Nephron progenitor cell (in vitro differentiated cells): ENCODE measurements at regions not wholly inside any gene's neighbourhood (a gene's known extent, or its start where the extent isn't known, plus 50 kb on each side); places are given as distances from the start of the nearest gene placed in this dataset.
A peak's percentile ranks its signal among the peaks of the same experiment; 100 is the strongest.

Experiments used
- DNase-seq: peaks from one replicate; pipeline ENCODE4 v3.0.0; 2021
- H3K27ac Mint-ChIP-seq: 2 replicates; pipeline ENCODE4 v1.8.0; 2021; ENCODE audit warnings: mild to moderate bottlenecking, moderate library complexity, mixed read lengths
- H3K27me3 Mint-ChIP-seq: 2 replicates; pipeline ENCODE4 v1.8.0; 2021; ENCODE audit warnings: mild to moderate bottlenecking, low read depth, mixed read lengths; ENCODE audit not compliant: poor library complexity
- H3K36me3 Mint-ChIP-seq: 2 replicates; pipeline ENCODE4 v1.8.0; 2021; ENCODE audit warnings: low read depth, mixed read lengths
- H3K4me1 Mint-ChIP-seq: 2 replicates; pipeline ENCODE4 v1.8.0; 2021; ENCODE audit warnings: mixed read lengths
- H3K4me3 Mint-ChIP-seq: 2 replicates; pipeline ENCODE4 v1.8.0; 2021; ENCODE audit warnings: mild to moderate bottlenecking, moderate library complexity, mixed read lengths
- H3K9me3 Mint-ChIP-seq: 2 replicates; pipeline ENCODE4 v1.8.0; 2021; ENCODE audit warnings: mild to moderate bottlenecking, moderate library complexity, mixed read lengths
- TF ChIP-seq, protein P1 (sequence below): fragments of 200-600 bp; sonication (generic); IDR thresholded peaks from 2 replicates; pipeline ENCODE4 v1.5.0; 2021; ENCODE audit warnings: antibody characterized with exemption

GRCh38 chr15:80308002-80308401, 56.0 kb upstream of the CTXND1 start:
- Mint-ChIP-seq H3K4me3 (no peak overlapping the region), H3K9me3 (peaks cover 6% of the 10 kb centered on the region), H3K4me1 (no peaks in the 10 kb centered on the region), H3K27ac (no peak overlapping the region), H3K27me3 (peaks cover 6% of the 10 kb centered on the region), H3K36me3 (no peaks in the 10 kb centered on the region)
- TF ChIP-seq, protein P1, sequence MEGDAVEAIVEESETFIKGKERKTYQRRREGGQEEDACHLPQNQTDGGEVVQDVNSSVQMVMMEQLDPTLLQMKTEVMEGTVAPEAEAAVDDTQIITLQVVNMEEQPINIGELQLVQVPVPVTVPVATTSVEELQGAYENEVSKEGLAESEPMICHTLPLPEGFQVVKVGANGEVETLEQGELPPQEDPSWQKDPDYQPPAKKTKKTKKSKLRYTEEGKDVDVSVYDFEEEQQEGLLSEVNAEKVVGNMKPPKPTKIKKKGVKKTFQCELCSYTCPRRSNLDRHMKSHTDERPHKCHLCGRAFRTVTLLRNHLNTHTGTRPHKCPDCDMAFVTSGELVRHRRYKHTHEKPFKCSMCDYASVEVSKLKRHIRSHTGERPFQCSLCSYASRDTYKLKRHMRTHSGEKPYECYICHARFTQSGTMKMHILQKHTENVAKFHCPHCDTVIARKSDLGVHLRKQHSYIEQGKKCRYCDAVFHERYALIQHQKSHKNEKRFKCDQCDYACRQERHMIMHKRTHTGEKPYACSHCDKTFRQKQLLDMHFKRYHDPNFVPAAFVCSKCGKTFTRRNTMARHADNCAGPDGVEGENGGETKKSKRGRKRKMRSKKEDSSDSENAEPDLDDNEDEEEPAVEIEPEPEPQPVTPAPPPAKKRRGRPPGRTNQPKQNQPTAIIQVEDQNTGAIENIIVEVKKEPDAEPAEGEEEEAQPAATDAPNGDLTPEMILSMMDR = no peak
- no peak for DNase-seq

DNA sequence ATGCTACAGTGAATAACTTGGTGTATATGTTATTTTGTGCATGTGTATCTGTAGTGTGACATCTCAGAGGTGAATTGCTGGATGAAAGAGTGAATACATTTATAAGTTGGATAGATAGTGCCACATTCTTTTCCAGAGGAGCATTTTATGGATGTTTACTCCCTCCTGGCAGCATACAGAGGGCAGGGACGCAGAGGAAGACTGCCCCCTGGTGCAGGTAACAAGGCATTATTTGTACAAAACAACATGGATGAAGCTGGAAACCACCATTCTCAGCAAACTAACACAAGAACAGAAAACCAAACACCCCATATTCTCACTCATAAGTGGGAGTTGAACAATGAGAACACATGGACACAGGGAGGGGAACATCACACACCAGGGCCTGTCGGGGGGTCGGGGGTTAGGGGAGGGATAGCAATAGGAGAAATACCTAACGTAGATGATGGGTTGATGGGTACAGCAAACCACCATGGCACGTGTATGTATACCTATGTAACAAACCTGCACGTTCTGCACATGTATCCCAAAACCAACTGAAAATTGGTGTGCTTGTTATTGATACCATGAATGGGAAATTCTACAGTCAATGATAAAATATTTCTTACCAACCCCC, 57.9 kb upstream of the CTXND1 start:
- DNase-seq = peak; percentile 35
- no peaks in the 10 kb centered on the region for H3K4me1 Mint-ChIP-seq
- H3K36me3 Mint-ChIP-seq = no peaks in the 10 kb centered on the region
- peaks cover 6% of the 10 kb centered on the region for H3K27me3 Mint-ChIP-seq
- TF ChIP-seq, protein P1 = peak; percentile 69
- H3K9me3 Mint-ChIP-seq = no peaks in the 10 kb centered on the region
- H3K4me3 Mint-ChIP-seq = no peak overlapping the region
- no peak overlapping the region for H3K27ac Mint-ChIP-seq

DNA sequence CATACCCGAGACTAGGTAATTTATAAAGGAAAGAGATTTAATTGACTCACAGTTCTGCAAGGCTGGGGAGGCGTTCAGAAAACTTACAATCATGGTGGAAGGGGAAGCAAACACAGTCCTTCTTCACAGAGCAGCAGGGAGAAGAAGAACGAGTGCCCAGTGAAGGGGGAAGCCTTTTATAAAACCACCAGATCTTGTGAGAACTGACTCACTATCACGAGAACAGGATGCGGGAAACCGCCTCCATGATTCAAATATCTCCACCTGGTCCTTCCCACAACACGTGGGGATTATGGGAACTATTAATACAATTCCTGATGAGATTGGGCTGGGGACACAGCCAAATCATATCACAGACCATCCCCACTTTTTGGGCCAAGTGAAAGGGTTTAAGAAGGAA, 58.8 kb upstream of the CTXND1 start:
- Mint-ChIP-seq H3K27ac (no peak overlapping the region), H3K4me3 (no peak overlapping the region), H3K36me3 (no peaks in the 10 kb centered on the region), H3K4me1 (no peaks in the 10 kb centered on the region), H3K9me3 (no peaks in the 10 kb centered on the region), H3K27me3 (peaks cover 9% of the 10 kb centered on the region)
- no peak for DNase-seq
- TF ChIP-seq, protein P1 = no peak

- Mint-ChIP-seq H3K36me3 (no peaks in the 10 kb centered on the region), H3K4me3 (no peak overlapping the region), H3K27ac (no peak overlapping the region), H3K4me1 (no peaks in the 10 kb centered on the region), H3K27me3 (peaks cover 7% of the 10 kb centered on the region), H3K9me3 (no peaks in the 10 kb centered on the region)
- no peak for DNase-seq
- TF ChIP-seq, protein P1 = no peak
Observed at GRCh38 chr15:80315289-80315987, 63.4 kb upstream of the CTXND1 start.

DNA sequence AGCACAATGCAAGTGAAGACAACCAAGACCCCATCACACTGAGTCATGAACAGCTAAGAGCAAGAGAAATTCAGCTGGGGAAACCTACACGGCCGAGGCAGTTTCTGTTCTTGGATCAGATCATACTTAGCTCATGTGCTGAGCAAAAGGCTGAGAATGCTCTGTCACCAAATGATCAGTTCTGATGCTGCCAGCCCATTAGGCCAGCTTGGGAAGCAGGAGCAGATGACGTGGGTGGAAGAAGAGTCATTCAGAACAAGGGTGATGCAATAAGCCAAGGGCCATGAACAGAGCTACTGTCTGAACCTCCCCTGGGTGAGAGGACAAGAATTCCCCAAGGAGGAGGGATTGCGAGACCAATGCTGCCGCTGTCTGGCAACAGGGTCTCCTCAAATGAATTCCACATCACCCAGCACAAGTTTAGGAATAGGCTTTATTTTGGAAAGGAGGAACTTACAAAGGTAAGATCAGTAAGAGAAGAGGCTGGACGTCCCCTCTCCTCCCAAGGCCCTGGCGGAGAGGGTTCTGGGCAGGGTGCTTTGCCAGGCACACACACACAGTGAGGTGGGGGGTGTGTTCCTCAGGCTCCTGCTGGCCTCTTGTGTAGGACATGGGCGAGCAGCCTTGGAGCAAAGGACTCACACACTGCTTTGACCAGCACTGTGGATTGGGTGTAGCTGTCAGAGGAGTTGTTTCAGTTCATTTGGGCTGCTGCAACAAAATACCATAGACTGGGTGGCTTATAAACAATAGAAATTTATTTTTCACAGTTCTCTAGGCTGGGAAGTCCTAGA, 65.6 kb upstream of the CTXND1 start:
- no peak overlapping the region for H3K4me3 Mint-ChIP-seq
- TF ChIP-seq, protein P1 = no peak
- DNase-seq = no peak
- no peak overlapping the region for H3K27ac Mint-ChIP-seq
- peaks cover 5% of the 10 kb centered on the region for H3K9me3 Mint-ChIP-seq
- peaks cover 7% of the 10 kb centered on the region for H3K27me3 Mint-ChIP-seq
- H3K36me3 Mint-ChIP-seq = no peaks in the 10 kb centered on the region
- H3K4me1 Mint-ChIP-seq = no peaks in the 10 kb centered on the region
